Kidney tubule cell (primary cell): ENCODE measurements at regions not wholly inside any gene's neighbourhood (a gene's known extent, or its start where the extent isn't known, plus 50 kb on each side); places are given as distances from the start of the nearest gene placed in this dataset.
A peak's percentile ranks its signal among the peaks of the same experiment; 100 is the strongest.
"Not testable (repeated sequence)": the region's sequence is repeated elsewhere in the genome, so short reads cannot be mapped to it uniquely, and the experiment has no call there.

Source experiments
- DNase-seq: peaks from one replicate; pipeline ENCODE4 v3.0.0-alpha.2; 2018; ENCODE audit warnings: low spot score

DNA sequence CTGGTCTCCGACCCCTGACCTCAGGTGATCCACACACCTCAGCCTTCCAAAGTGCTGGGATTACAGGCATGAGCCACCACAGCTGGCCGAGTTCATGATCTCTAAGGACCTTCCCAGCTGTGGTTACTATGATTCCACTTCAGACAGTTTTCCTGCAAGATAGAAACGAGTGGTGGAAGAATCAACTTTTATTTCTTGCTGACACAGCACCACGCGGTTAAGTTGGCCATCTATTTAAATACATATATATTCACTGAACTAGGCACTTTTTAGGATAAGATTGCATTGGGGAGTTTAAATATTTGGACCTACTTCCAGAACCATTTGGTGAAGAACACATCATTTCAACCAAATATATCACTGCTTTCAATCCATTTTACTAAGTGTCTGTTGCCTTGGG, 213.4 kb downstream of the TBX5 start:
- DNase-seq: no peak

DNA sequence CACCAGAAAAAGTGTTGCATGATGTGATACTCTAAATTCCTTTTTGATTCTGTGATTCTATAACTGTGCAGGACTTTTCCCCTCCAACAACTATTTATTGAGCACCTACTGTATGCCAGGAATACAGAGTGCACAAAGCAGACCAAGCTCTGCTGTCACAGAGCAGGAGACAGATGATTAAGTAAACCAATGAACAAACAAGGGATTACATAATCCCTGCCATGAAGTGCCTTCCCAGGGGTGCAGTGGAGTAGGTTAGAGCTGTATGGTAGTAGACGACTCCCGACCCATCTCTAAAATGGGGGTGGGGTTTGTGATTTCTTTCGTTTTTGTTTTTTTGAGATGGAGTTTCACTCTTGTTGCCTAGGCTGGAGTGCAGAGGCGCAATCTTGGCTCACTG, 213.9 kb downstream of the TBX5 start:
- DNase-seq: no peak

DNA sequence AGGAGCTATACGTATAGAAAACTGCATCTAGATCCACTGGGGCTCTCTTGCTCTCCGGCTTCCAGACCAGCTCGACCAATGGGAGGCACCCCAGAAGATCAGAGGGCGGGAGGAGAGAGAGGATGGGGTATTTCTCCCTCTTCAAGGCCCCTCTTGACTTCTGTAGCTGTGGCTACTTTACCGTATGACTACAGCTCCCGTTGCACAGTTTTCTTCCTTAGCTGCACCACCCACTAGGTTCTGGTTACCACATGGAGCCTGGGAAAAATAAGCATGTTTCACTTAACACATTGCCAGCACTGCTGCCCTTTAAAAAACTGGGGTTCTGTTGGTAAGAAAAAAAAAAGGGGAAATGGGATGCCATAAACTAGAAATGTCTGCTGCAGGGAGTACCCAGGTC, 214.4 kb downstream of the TBX5 start:
- no peak for DNase-seq

DNA sequence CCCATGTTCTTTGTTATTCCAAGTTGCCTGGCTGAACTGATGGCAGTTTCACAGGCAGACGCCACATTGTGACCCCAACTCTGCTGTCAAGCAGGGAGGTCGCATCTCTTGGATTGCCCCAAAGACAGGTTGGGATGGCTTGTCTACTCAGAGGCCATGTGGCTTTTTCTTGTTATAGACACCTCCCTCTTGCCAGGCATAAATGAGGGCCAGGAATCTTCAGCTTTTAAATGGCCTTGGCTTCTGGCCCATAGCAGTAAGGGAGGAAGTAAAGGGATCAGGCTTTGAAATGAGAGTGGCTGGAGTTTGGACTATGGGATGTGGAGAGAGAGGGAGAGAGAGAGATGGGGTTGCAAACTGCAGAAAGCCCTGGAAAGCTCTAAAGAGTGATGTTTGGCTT, 215.0 kb downstream of the TBX5 start:
- DNase-seq: no peak

DNA sequence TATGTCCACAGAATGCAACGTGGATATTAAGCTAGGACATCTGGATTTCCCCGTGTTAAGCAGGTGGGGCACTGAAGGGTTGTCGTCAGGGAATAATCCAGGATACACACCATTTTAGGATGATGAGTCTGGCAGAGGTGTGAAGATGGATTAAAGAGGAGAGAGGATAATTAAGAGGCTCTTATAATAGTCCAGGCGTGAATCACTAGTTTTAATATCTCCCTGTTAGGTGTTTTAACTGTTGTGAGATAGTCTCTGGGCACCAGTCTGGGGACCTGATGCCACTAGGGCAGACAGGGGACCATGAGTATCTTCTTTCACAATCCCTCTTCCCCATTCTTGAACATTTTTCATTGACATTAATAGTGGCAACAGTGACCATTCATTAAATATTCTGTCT, 216.7 kb downstream of the TBX5 start:
- no peak for DNase-seq

DNA sequence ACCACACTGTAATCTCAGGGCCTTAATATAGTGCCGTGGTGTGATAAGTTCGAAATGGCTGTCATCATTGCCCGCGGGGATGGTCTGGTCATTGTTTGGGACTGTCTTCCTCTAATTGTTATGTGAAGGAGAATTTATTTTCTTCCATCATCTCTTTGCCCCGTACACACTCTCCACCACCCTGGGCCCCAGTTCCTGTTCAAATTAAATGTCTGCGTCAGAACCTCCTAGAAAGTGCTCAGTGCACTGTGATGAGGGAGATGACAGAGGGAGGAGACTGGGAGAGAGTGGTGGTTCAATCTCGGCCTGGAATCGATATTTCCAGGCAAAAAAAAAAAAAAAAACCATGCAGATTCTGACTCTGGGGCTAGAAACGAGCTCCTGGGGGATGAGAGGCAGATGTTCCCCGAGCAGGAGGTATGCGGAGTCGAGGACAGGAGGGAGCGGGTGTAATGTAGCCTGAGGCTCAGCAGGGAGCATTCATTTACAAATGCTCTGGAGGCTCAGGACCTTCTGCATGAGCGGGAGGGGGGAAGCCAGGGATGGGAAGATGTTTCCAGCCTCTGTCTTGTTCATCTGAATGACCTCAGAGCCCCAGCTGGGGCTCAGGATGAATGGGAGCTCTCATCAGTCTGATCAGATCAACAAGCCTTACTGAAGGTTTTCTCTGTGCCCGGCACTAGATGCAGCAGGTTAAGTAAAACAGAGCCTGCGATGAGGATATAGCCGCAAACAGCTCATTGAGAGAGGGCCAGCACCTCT, 219.5 kb downstream of the TBX5 start:
- DNase-seq: no peak

DNA sequence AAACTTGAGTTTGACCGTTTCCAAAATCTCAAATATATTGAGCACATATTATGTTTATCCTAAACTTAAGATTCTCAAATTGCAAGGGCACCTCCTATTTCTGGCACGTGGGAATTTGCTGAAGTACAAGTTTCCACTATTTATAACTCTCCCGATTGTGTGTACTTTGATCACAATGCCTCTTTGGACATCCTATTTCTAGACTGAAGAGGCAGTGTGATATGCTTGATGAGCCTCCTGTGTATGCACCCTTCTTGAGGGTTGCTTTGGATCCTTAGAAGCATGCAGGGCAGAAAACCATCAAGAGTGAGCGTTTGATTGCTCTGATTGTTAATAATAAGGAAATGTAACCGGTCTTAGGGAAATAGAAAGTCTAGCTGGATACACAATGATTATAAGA, 218.9 kb upstream of the RBM19 start:
- no peak for DNase-seq

DNA sequence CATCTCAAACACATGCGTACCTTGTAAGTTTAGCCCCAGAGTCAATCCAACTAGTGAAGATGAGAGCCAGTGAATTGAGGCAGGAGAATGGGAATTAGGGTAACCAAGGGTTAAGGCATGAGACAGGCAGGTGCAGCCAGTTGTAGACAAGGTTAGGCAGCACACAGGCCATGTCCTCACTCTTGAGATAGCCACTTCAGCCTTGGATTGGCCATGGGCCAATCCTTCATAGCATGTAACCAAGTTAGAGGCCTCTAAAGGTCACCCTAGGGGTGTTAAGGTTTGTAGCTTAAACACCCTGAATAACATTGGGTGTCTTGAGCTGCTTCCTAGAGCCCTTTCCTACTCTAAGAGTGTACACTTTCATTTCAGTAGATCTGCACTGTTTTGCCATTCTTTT, 208.2 kb upstream of the RBM19 start:
- DNase-seq: no peak

DNA sequence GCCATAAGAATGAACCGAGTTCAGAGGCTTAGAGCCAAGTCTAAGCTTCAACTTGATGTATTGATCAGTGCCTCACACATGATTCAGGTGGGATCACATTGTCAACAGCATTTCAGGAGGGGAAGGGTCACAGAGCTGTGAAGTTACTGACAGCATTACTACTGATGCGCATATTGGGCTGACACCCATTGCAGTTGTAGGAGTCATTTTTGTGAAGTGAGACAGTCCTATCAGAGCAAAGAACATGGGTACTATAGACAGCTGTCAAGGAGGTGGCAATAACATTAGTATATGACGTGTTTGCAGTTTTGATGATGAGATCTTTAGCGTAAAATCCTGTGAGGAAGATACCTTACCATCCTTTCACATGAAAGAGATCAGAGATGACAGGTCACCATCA, 206.0 kb upstream of the RBM19 start:
- no peak for DNase-seq

DNA sequence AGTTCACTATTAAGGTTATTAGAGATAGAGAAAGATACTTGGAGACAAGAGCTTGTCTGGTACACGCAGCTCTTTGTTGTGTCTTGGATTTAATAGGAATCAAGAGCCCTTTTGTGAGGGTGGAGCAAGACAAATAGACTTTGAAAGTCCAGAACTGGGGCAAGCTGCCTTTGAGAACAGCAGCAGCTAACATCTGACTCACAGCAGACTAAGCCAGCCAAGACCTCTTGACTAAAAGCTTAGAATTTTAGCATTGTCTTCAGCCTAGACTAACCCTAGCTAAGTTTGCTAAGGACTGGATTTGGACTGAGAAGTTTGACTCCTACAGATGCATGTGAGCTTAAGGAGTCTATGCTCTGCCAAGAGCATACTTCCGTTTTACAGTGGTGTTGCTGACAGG, 201.9 kb upstream of the RBM19 start:
- DNase-seq: no peak

DNA sequence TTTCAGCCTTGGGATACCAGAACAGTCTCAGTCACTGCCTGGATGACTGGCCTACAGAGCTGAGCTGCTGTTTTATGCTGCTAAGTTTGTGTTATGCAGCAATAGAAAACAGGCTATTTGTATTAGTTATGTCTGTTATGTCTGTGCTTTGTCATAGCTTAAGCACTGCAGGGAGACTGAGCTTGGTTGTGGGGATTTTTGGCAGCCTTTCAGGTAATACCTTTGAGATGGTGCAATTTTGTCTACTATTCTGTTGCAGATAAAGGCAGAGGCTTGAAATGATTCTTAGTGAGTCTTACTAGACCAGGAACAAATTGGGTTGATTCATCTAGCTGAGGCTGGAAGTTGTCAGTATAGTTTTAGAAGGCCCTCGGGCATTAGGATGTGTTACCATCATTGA, 201.3 kb upstream of the RBM19 start:
- peak; percentile 43 for DNase-seq

DNA sequence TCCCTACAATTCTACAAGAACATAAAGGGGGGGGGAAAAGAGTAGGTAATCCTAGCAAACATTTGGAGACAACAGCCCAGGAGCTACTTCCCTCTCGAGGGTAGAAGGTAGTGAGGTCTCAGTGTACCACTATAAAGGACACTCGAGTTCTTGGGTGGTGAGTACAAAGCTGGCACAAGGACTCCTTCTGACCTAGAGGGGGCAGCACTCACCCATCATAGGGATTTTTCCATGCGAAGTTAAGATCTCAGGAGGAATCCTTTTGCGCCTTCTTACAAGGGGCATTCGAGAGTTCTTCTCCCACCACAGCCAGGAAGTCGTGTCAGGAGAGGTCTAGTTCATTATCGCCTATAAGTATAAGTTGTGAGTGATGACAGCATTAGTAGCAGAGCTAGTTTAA, 200.2 kb upstream of the RBM19 start:
- DNase-seq: peak; percentile 17

DNA sequence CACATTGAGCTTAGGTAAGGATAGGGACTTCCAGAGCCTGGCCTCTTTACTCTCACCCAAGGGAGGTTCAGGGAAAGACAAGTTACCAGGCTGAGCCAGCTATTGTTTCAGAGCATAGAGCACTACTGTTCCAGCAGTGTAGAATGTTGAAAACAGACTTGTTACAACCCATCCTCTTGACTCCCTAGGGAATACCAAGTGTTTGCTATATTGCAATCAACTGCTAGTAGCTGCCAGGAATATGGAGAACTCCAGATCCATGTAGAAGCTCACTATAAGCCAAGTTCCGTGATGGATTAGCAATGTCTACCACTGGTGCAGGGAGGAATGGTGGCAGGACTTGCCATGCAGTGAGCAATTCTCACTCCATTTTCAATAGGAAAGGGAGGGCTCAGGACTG, 199.8 kb upstream of the RBM19 start:
- no peak for DNase-seq

DNA sequence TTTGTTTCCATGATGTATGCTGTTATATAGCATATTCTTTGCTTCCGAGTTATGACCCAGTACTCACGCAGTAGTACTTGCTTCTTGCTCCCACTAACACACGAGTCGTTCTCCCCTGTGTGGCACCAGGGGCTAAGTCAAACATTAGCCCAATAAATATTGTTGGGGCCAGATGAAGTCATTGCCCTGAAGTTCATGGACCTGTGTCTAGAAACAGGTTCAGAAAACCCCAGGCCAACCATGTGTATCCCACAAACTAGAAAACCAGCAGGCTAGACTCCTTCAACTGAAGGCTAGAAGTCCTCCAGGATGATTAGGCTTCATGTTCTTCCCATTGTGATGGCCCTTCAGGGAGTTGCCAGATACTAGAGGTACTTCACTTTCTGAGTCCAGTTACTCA, 198.2 kb upstream of the RBM19 start:
- peak; percentile 42 for DNase-seq

DNA sequence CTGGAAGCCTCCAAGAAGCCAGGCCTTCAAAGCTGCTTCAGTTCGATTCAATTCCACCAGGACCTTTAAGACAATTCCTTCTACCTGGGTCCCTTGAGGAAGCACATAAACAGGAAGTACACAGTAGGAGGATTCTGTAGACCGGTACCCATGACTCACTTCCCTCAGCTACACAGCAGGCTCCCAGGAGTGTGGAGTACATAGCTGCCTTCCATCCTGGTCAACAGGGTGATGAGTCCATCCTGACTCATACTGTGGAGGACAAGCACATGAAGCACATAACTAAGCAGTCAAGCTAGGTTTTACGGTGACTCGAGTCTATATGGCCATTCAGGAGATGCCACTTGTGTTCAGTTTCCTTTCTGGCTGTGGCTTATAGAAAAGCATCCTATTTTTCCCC, 197.6 kb upstream of the RBM19 start:
- peak; percentile 96 for DNase-seq

DNA sequence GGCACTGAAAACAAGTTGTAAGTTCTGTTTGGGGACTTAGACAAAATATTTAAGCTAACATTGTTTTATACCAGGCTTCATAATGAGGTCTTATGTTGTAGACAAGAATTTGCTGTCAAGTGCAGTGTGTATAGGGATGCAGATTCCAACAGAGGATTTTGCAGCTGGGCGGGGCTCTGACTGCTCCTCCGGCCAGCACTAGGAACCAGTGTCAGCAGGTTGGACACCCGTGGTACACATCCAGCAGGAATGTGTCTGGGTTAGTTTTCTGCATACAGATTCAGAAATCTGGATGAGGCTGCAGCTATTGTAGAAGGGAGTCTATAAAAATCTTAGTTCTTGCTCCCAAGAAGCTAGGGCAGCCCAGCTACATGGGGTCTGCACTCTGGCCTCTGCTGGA, 194.3 kb upstream of the RBM19 start:
- DNase-seq: no peak

DNA sequence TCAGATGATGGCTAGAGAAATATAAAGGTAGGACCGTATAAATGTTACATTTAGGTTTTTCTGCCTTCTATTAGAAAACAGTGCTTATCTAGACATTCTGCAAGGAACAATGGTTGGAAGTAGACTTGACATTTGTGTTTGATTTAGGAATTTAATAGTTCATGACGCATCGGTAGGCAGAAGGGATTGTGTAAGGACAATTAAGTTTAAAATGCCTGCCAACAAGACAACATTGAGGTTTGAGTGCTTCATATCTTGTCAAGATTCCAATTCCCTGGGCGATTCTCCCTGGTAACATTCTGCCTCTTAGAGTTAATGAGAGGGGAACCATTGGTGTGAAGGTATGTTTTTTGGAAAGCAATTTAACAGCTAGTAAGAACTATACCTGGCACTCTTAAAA, 186.8 kb upstream of the RBM19 start:
- no peak for DNase-seq

DNA sequence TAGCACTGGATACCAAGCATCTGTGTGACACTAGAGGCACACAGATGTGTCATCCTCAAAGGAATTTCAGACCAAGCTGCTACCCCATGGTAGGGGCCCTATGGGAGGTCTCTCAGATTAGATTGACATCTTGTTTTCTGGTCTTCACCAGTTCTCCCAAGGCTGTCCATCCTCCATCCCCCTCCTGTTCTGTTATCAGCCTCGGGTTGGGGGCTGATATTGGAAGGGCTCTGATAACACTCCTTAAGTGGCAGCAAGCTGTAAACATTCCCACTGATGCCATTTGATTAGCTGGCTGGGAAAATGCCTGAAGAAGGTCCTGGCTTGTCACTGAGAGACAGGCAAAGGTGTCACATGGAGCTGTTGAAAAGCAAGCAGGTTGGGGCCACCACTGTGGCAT, 185.9 kb upstream of the RBM19 start:
- no peak for DNase-seq

DNA sequence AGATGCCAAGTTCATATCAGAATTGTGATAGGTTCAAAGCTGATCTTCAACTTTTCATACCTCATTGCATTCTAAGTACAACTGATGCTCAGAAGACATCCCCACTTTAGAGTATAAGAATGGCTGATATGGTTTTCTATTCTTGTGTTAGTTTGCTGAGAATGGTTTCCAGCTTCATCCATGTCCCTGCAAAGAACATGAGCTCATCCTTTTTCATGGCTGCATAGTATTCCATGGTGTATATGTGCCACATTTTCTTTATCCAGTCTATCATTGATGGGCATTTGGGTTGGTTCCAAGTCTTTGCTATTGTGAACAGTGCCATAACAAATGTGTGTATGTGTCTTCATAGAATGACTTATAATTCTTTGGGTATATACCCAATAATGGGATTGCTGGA, 184.5 kb upstream of the RBM19 start:
- DNase-seq: not testable (repeated sequence)

DNA sequence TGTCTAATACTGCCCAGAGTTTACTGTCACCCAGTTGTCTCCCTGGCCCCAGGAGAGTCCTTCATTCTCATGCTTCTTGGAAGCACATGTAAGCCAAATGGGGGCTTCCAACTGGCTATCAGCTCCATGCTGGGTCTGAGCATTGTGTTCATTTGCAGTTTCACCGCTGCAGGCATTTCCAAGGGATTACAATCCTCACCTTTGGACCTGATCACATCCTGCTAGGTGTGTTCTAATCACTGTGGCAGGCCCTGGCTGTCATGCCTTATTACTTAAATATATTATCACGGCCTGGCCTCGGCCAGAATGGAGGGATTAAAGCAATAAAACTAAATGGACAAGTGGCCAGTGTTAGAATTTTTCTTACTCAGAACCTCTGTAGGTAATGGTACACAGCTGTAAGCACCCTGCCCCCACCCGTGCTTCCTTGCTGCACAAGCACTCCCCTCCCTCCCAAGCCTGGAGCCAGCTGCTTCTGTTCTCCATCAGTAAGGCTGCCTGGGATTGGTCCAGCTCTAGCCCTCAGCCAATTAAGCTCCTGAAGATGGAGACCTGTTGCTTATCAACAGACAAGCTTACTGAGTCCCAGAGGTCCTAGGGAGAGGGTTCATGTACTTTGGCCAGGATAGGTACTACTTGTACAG, 175.9 kb upstream of the RBM19 start:
- no peak for DNase-seq

DNA sequence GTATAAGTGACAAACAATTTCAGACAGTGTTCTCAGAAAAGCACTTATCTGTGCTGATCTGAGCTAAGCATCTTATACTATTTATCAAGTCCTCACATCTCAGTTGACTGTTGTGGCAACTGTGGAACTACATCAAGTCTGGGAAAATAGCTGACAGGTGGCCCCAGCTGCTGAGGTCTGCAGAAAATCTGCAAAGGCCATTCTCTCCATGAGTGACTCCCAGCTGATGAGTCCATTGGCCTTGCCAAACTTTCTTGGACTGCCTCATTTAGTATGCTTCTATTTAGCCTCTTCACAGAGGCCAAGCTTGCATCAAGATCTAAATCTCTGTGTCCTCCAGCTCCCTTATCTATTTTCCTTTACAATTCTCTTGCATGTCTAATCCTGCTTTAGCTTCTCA, 174.5 kb upstream of the RBM19 start:
- no peak for DNase-seq

DNA sequence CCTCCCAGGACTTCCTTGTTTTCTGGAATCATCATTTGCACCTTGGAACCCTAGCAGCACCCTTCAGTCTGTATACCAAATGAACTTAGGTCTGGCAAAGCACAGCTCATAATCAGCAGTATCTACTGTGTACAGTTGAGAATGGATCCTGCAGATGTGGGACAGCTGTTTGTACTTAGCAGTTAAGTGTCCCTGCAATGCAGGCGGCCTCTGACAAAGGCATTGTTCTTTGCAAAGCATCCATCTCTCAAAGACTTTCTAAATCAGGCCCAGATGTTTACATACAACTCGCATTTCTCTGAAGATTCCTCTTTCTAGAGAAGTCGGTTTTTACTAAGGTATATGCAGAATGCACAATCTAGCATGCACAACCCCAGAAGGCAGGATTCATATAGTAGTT, 170.5 kb upstream of the RBM19 start:
- DNase-seq: no peak

DNA sequence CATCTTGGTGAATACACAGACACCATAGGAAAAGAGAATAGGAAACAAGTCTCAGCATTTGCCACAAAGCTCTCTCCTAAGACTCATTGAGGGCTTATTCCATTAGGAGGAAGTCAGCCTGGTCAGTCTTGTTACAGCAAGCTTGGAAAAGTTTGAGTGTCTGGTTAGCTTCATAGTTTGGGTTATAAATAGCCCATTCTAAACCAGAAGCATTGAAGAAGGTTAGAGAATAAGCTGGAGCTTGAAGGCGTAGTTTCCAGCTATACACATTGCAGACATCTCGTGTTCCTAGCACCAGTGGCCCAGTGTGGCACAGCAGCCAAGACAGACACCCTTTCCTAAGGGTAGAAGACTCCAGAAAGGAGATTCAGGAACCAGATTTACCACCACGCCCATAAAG, 168.8 kb upstream of the RBM19 start:
- no peak for DNase-seq

DNA sequence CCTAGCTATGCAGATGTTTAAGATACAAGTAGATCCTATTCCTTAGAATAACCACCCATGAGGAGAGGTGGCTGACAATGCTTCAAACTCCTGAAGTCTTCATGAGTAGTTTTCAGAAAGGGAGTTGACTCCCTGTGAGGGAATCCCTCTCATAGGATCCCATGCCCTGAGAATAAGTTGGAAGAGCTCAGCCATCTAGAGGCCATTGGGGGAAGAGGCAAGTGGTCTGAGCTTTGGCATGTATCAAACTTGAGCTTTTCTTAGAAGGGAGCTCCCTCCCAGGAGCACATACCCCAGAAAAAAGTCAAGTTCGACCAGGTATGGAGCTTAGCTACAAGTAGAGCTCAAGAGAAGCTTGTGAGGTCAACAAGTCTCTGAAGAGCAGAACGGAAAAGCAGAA, 165.7 kb upstream of the RBM19 start:
- DNase-seq: no peak
